ENCODE measurements at regions not wholly inside any gene's neighbourhood (a gene's known extent, or its start where the extent isn't known, plus 50 kb on each side); places are given as distances from the start of the nearest gene placed in this dataset.

GRCh38 chr1:113281550-113281949, 108.8 kb upstream of the MAGI3 start:
- no peak for TF ChIP-seq CTCF (IDR thresholded peaks at IDR 0.05)
- no peak for TF ChIP-seq POLR2A (IDR thresholded peaks at IDR 0.05)

Data from Peyer's patch (tissue), 4 donors.